HG03095 (cell line): ENCODE measurements at regions not wholly inside any gene's neighbourhood (a gene's known extent, or its start where the extent isn't known, plus 50 kb on each side); places are given as distances from the start of the nearest gene placed in this dataset.
"Not testable (repeated sequence)": the region's sequence is repeated elsewhere in the genome, so short reads cannot be mapped to it uniquely, and the experiment has no call there.

Source experiments
- ATAC-seq: cut with Tn5 transposase; IDR thresholded peaks from one replicate; pipeline ENCODE4 v1.9.1; 2021; ENCODE audit warnings: moderate library complexity; ENCODE audit not compliant: unreplicated experiment

- not testable (repeated sequence) for ATAC-seq
Observed at GRCh38 chr6:21282360-21282759, 311.2 kb upstream of the SOX4 start.

GRCh38 chr6:21284166-21284565 lies 309.4 kb upstream of the SOX4 start:
- no peak for ATAC-seq

GRCh38 chr6:21284706-21285105 lies 308.8 kb upstream of the SOX4 start:
- ATAC-seq, result no peak

- no peak for ATAC-seq
Observed at GRCh38 chr6:21294144-21294543, 299.4 kb upstream of the SOX4 start.

GRCh38 chr6:21295506-21296240 lies 297.9 kb upstream of the SOX4 start:
- ATAC-seq, result no peak

GRCh38 chr6:21297665-21298064 lies 295.9 kb upstream of the SOX4 start:
- ATAC-seq, result no peak

- no peak for ATAC-seq
Observed at GRCh38 chr6:21299216-21299615, 294.3 kb upstream of the SOX4 start.

GRCh38 chr6:21300439-21300838 lies 293.1 kb upstream of the SOX4 start:
- no peak for ATAC-seq

GRCh38 chr6:21305893-21306332 lies 287.6 kb upstream of the SOX4 start:
- no peak for ATAC-seq

- no peak for ATAC-seq
Observed at GRCh38 chr6:21306546-21306945, 287.0 kb upstream of the SOX4 start.

- no peak for ATAC-seq
Observed at GRCh38 chr6:21309807-21310221, 283.7 kb upstream of the SOX4 start.

GRCh38 chr6:21310568-21311140 lies 282.9 kb upstream of the SOX4 start:
- no peak for ATAC-seq

GRCh38 chr6:21312118-21312517 lies 281.4 kb upstream of the SOX4 start:
- no peak for ATAC-seq

GRCh38 chr6:21317642-21318041 lies 275.9 kb upstream of the SOX4 start:
- ATAC-seq, result no peak

GRCh38 chr6:21321076-21321475 lies 272.5 kb upstream of the SOX4 start:
- no peak for ATAC-seq

GRCh38 chr6:21321531-21321930 lies 272.0 kb upstream of the SOX4 start:
- no peak for ATAC-seq

GRCh38 chr6:21323577-21323976 lies 270.0 kb upstream of the SOX4 start:
- no peak for ATAC-seq

GRCh38 chr6:21325201-21325856 lies 268.2 kb upstream of the SOX4 start:
- no peak for ATAC-seq

GRCh38 chr6:21327326-21328112 lies 266.0 kb upstream of the SOX4 start:
- ATAC-seq, result no peak

- ATAC-seq, result no peak
Observed at GRCh38 chr6:21331235-21331634, 262.3 kb upstream of the SOX4 start.

GRCh38 chr6:21332077-21332476 lies 261.5 kb upstream of the SOX4 start:
- no peak for ATAC-seq
